GM18505 (cell line): ENCODE measurements at regions not wholly inside any gene's neighbourhood (a gene's known extent, or its start where the extent isn't known, plus 50 kb on each side); places are given as distances from the start of the nearest gene placed in this dataset.
"Not testable (repeated sequence)": the region's sequence is repeated elsewhere in the genome, so short reads cannot be mapped to it uniquely, and the experiment has no call there.

Experiments
- ATAC-seq: cut with Tn5 transposase; IDR thresholded peaks from one replicate; pipeline ENCODE4 v1.9.1; 2021; ENCODE audit not compliant: unreplicated experiment
- POLR2A ChIP-seq: IDR thresholded peaks from 4 replicates; pipeline ENCODE4 v1.6.1; 2011; ENCODE audit warnings: borderline replicate concordance; ENCODE audit not compliant: insufficient read depth, insufficient read length; ENCODE audit errors: extremely low read depth

GRCh38 chr1:214095896-214096295 lies 108.1 kb downstream of the PROX1 start:
- not testable (repeated sequence) for ATAC-seq

- no peak for TF ChIP-seq POLR2A
- no peak for ATAC-seq
Measured at GRCh38 chr1:214101246-214101645, 113.5 kb downstream of the PROX1 start.

- ATAC-seq: no peak
- no peak for TF ChIP-seq POLR2A
Measured at GRCh38 chr1:214101828-214102227, 114.1 kb downstream of the PROX1 start.

- no peak for ATAC-seq
- no peak for TF ChIP-seq POLR2A
Measured at GRCh38 chr1:214102907-214103306, 115.1 kb downstream of the PROX1 start.

- no peak for TF ChIP-seq POLR2A
- no peak for ATAC-seq
Measured at GRCh38 chr1:214103778-214104177, 116.0 kb downstream of the PROX1 start.

GRCh38 chr1:214106375-214106774 lies 118.6 kb downstream of the PROX1 start:
- ATAC-seq: no peak
- TF ChIP-seq POLR2A: no peak

GRCh38 chr1:214107322-214108096 lies 119.7 kb downstream of the PROX1 start:
- TF ChIP-seq POLR2A: no peak
- no peak for ATAC-seq

- ATAC-seq: no peak
- TF ChIP-seq POLR2A: no peak
Measured at GRCh38 chr1:214108097-214108446, 120.3 kb downstream of the PROX1 start.

- TF ChIP-seq POLR2A: no peak
- ATAC-seq: no peak
Measured at GRCh38 chr1:214111796-214112195, 124.0 kb downstream of the PROX1 start.

GRCh38 chr1:214116258-214116657 lies 128.5 kb downstream of the PROX1 start:
- TF ChIP-seq POLR2A: no peak
- no peak for ATAC-seq

GRCh38 chr1:214117780-214118179 lies 130.0 kb downstream of the PROX1 start:
- no peak for ATAC-seq
- TF ChIP-seq POLR2A: no peak

- ATAC-seq: no peak
- no peak for TF ChIP-seq POLR2A
Measured at GRCh38 chr1:214120191-214120590, 132.4 kb downstream of the PROX1 start.

GRCh38 chr1:214120951-214121350 lies 133.2 kb downstream of the PROX1 start:
- no peak for ATAC-seq
- no peak for TF ChIP-seq POLR2A

GRCh38 chr1:214122110-214122509 lies 134.3 kb downstream of the PROX1 start:
- ATAC-seq: no peak
- TF ChIP-seq POLR2A: no peak
